HL-60 (cell line): ENCODE measurements at regions not wholly inside any gene's neighbourhood (a gene's known extent, or its start where the extent isn't known, plus 50 kb on each side); places are given as distances from the start of the nearest gene placed in this dataset.
"Not testable (repeated sequence)": the region's sequence is repeated elsewhere in the genome, so short reads cannot be mapped to it uniquely, and the experiment has no call there.

Experiments
- POLR2AphosphoS5 ChIP-seq: IDR thresholded peaks from 2 replicates; pipeline ENCODE4 v1.6.1; 2012; ENCODE audit warnings: low read depth
- TF ChIP-seq, protein P1 (sequence below): IDR thresholded peaks from one replicate; pipeline ENCODE4 v1.5.1; 2011; ENCODE audit warnings: low read length, control low read depth, inconsistent platforms; ENCODE audit not compliant: insufficient read depth

- TF ChIP-seq, protein P1, sequence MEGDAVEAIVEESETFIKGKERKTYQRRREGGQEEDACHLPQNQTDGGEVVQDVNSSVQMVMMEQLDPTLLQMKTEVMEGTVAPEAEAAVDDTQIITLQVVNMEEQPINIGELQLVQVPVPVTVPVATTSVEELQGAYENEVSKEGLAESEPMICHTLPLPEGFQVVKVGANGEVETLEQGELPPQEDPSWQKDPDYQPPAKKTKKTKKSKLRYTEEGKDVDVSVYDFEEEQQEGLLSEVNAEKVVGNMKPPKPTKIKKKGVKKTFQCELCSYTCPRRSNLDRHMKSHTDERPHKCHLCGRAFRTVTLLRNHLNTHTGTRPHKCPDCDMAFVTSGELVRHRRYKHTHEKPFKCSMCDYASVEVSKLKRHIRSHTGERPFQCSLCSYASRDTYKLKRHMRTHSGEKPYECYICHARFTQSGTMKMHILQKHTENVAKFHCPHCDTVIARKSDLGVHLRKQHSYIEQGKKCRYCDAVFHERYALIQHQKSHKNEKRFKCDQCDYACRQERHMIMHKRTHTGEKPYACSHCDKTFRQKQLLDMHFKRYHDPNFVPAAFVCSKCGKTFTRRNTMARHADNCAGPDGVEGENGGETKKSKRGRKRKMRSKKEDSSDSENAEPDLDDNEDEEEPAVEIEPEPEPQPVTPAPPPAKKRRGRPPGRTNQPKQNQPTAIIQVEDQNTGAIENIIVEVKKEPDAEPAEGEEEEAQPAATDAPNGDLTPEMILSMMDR, result not testable (repeated sequence)
- not testable (repeated sequence) for TF ChIP-seq POLR2AphosphoS5
Observed at GRCh38 chr1:224001757-224002156, 112.2 kb upstream of the FBXO28 start.
